ENCODE measurements at regions not wholly inside any gene's neighbourhood (a gene's known extent, or its start where the extent isn't known, plus 50 kb on each side); places are given as distances from the start of the nearest gene placed in this dataset.

GRCh38 chr13:103876571-103876970, 810.4 kb upstream of the SLC10A2 start:
- in situ Hi-C loops (cut with HindIII; ENCODE audit: low sequenced_read_pairs): no loop called here

GRCh38 chr13:103873725-103874124, 807.5 kb upstream of the SLC10A2 start:
- in situ Hi-C loops (cut with HindIII; ENCODE audit: low sequenced_read_pairs): no loop called here

- in situ Hi-C loops (cut with HindIII; ENCODE audit: low sequenced_read_pairs): no loop called here
Measured at GRCh38 chr13:103866048-103866447, 799.8 kb upstream of the SLC10A2 start.

- in situ Hi-C loops (cut with HindIII; ENCODE audit: low sequenced_read_pairs): no loop called here
Measured at GRCh38 chr13:103862525-103862924, 796.3 kb upstream of the SLC10A2 start.

- in situ Hi-C loops (cut with HindIII; ENCODE audit: low sequenced_read_pairs): no loop called here
Measured at GRCh38 chr13:103859952-103860351, 793.7 kb upstream of the SLC10A2 start.

GRCh38 chr13:103852036-103852435, 785.8 kb upstream of the SLC10A2 start:
- in situ Hi-C loops (cut with HindIII; ENCODE audit: low sequenced_read_pairs): no loop called here

GRCh38 chr13:103844471-103844870, 778.3 kb upstream of the SLC10A2 start:
- in situ Hi-C loops (cut with HindIII; ENCODE audit: low sequenced_read_pairs): no loop called here

- in situ Hi-C loops (cut with HindIII; ENCODE audit: low sequenced_read_pairs): no loop called here
Measured at GRCh38 chr13:103839460-103839859, 773.2 kb upstream of the SLC10A2 start.

- in situ Hi-C loops (cut with HindIII; ENCODE audit: low sequenced_read_pairs): no loop called here
Measured at GRCh38 chr13:103835052-103835451, 768.8 kb upstream of the SLC10A2 start.

- in situ Hi-C loops (cut with HindIII; ENCODE audit: low sequenced_read_pairs): no loop called here
Measured at GRCh38 chr13:103833294-103833852, 767.2 kb upstream of the SLC10A2 start.

GRCh38 chr13:103815619-103816018, 749.4 kb upstream of the SLC10A2 start:
- in situ Hi-C loops (cut with HindIII; ENCODE audit: low sequenced_read_pairs): no loop called here

GRCh38 chr13:103812971-103813370, 746.8 kb upstream of the SLC10A2 start:
- in situ Hi-C loops (cut with HindIII; ENCODE audit: low sequenced_read_pairs): loop anchor here (5.0 kb wide), 1 partner anchor 96 kb away; no protein-coding TSS in a partner anchor

GRCh38 chr13:103812558-103812957, 746.3 kb upstream of the SLC10A2 start:
- in situ Hi-C loops (cut with HindIII; ENCODE audit: low sequenced_read_pairs): loop anchor here (5.0 kb wide), 1 partner anchor 95 kb away; no protein-coding TSS in a partner anchor

- in situ Hi-C loops (cut with HindIII; ENCODE audit: low sequenced_read_pairs): loop anchor here (5.0 kb wide), 1 partner anchor 93 kb away; no protein-coding TSS in a partner anchor
Measured at GRCh38 chr13:103810026-103810425, 743.8 kb upstream of the SLC10A2 start.

GRCh38 chr13:103805771-103806170, 739.6 kb upstream of the SLC10A2 start:
- in situ Hi-C loops (cut with HindIII; ENCODE audit: low sequenced_read_pairs): no loop called here

- in situ Hi-C loops (cut with HindIII; ENCODE audit: low sequenced_read_pairs): no loop called here
Measured at GRCh38 chr13:103803349-103803748, 737.1 kb upstream of the SLC10A2 start.

GRCh38 chr13:103799028-103799427, 732.8 kb upstream of the SLC10A2 start:
- in situ Hi-C loops (cut with HindIII; ENCODE audit: low sequenced_read_pairs): no loop called here

- in situ Hi-C loops (cut with HindIII; ENCODE audit: low sequenced_read_pairs): no loop called here
Measured at GRCh38 chr13:103795892-103796478, 729.8 kb upstream of the SLC10A2 start.

- in situ Hi-C loops (cut with HindIII; ENCODE audit: low sequenced_read_pairs): no loop called here
Measured at GRCh38 chr13:103794526-103794925, 728.3 kb upstream of the SLC10A2 start.

- in situ Hi-C loops (cut with HindIII; ENCODE audit: low sequenced_read_pairs): no loop called here
Measured at GRCh38 chr13:103788061-103788652, 721.9 kb upstream of the SLC10A2 start.

GRCh38 chr13:103772576-103772975, 706.4 kb upstream of the SLC10A2 start:
- in situ Hi-C loops (cut with HindIII; ENCODE audit: low sequenced_read_pairs): no loop called here

- in situ Hi-C loops (cut with HindIII; ENCODE audit: low sequenced_read_pairs): no loop called here
Measured at GRCh38 chr13:103762523-103762922, 696.3 kb upstream of the SLC10A2 start.
